NAMALWA (cell line): ENCODE measurements at regions not wholly inside any gene's neighbourhood (a gene's known extent, or its start where the extent isn't known, plus 50 kb on each side); places are given as distances from the start of the nearest gene placed in this dataset.
"Not testable (repeated sequence)": the region's sequence is repeated elsewhere in the genome, so short reads cannot be mapped to it uniquely, and the experiment has no call there.

Experiments
- DNase-seq: peaks from one replicate; pipeline ENCODE4 v3.0.0-alpha.2; 2015; ENCODE audit warnings: low spot score

DNA sequence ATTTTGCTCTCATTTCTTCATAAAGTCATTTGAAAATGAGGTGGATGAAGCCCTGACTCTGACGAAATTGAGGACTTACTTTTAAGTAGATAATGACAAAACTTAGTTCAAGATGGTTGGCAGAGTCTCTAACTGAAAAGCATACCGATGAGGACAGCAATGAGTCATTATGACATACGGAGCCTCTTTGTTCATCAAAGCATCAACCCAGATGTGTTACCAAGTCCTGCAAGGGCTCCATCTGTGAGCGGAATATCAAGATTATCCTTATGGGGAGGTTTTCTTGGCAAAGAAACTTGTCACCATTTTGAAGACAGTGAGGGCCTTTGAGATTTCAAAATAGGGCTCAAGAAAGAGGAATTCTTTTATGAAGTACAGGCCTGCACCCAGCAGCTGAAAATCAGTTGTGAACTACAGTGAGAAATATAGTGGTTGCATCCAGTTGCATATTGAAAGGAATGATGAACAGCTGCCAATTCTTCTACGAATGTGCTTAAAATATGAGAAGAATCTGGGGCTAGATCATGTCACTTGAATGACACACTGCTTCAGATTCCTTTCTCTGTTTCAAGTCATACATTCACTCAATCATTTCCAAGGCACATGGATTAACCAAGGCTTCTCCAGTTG, 86.6 kb upstream of the SLC24A2 start:
- no peak for DNase-seq

DNA sequence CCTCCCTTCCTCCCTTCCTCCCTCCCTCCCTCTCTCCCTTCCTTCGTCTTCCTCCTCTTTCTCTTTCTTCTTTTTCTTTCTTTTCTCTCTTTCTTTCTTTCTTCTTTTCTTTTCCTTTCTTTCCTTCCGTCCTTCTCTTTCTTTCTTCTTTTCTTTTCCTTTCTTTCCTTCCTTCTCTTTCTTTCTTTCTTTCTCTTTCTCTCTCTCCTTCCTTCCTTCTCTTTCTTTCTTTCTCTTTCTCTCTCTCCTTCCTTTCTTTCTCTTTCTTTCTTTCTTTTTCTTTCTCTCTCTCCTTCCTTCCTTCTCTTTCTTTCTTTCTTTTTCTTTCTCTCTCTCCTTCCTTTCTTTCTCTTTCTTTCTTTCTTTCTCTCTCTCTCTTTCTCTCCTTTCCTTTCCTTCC, 84.4 kb upstream of the SLC24A2 start:
- DNase-seq = not testable (repeated sequence)

DNA sequence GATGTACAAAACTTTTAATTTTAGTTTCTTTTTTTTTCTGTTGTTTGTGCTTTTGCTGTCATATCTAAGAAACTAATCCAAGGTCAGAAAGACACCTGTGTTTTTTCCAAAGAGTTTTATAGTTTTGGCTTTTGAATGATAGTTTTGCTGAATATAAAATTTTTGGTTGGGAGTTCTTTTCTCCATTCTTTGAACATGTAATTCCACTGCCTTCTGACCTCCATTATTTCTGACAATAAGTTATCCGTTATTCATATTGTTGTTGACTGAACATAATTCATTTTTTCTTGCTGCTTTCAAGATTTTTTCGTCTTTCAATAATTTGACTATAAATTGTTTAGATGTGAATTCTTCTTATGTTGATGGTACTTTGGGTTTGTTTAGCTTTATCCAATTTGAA, 82.2 kb upstream of the SLC24A2 start:
- no peak for DNase-seq

DNA sequence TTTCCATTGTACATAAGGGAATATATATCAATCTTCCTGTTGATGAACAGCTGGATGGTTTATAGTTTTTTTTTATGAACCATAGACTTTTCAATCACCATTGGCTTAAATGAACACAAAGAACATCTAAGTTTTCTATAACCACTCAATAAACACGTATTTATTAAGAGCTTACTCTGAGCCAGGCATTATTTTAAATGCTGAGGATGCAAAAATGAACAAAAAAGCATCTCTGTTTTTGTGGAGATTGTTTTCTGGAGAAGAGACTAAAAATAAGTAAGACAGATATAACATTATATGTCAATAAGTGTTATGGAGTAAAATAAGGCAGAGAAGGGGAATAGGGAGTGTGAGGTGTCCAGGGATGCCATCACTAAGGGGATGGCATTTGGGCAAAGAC, 52.1 kb upstream of the SLC24A2 start:
- DNase-seq = no peak
